ENCODE measurements at regions not wholly inside any gene's neighbourhood (a gene's known extent, or its start where the extent isn't known, plus 50 kb on each side); places are given as distances from the start of the nearest gene placed in this dataset.
"Not testable (repeated sequence)": the region's sequence is repeated elsewhere in the genome, so short reads cannot be mapped to it uniquely, and the experiment has no call there.

GRCh38 chr20:50453533-50454244 lies 56.5 kb upstream of the PTPN1 start:
- DNase-seq (ENCODE audit: low read depth in 4 of 4, low spot score in 3 of 4), result no peak

GRCh38 chr20:50455245-50455644 lies 54.9 kb upstream of the PTPN1 start:
- not testable (repeated sequence) for DNase-seq (ENCODE audit: low read depth in 4 of 4, low spot score in 3 of 4)

DNA sequence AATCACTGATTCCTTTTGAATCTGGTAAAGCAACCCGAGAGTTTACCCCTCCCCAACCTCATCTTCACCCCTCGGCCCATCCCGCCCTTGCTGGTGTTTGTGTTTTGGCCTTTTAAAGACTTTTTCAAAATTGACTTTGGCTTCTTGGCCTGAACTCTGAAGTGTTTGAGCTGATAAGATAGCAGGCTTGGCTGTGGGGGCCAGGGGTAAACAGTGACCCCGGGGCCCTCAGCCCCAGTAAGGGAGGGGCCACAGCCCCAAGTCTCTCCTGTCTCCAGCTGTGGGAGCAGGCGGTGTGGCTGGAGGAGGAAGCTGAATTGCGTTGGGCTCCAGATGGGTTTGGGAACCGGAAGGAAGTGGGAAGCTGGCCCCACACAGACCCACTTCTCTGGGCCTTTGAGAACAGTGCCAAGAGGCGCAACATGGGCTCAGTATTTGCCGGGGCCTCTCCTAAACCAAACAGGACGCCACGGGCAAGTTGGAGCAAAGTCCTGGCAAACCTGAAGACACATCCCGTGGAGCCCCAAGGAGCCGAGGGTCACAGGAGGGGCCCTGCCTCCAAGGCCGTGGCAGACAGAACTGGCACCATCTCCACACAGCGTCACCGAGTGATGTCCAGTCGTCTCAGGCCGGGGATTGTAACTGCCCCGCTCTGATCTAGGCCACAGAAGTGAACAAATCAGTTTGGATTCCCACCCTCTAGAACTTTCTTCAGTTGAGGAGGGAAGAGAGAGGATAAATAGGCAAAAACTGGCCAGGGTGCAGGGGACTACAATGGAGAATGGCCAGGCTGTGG lies 54.3 kb upstream of the PTPN1 start:
- DNase-seq (ENCODE audit: low read depth in 4 of 4, low spot score in 3 of 4), result no peak

DNA sequence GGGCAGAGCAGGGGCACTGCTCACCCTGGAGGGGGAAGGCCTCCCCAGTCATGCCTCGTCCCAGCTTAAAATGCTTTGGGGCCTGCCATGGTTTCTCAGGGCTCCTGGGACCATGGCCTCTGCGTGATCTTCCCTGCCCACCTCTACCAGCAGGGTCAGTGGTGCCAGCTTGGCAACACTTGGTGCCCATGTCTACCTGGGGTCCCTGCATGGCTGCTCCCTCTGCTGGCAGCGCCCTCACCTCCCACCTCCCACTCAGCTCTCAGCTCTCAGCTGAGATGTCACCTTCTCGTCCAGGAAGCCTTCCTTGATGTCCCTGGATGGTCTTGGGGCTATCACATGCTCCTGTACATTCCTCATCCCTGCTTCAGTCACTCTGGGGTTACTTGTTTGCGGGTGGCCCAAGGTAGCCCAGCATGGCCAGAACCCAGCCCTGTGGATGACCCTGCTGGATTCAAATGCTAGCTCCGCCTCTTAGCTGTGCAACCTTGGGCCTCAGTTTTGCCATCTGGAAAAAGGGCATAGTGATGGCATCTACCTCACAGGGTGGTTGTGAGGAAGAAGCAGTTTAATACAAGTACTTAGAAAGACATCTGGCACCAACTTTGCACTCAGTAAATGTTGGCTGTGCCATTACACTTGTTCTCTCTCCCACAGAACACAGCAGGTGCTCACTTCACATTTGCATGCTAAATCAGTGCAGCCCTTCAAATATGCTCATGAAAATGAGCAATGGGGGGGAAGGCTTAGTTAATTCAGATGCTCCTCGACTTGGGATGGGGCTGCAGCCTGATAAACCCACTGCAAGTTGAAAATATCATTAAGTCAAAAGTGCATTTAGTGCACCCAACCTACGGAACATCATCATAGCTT lies 53.5 kb upstream of the PTPN1 start:
- no peak for DNase-seq (ENCODE audit: low read depth in 4 of 4, low spot score in 3 of 4)

- DNase-seq (ENCODE audit: low read depth in 4 of 4, low spot score in 3 of 4), result no peak
These were observed 50.9 kb upstream of the PTPN1 start for GRCh38 chr20:50459124-50459918.

- no peak for DNase-seq (ENCODE audit: low read depth in 4 of 4, low spot score in 3 of 4)
These were observed 50.0 kb upstream of the PTPN1 start for GRCh38 chr20:50460115-50460607.

Data from right renal pelvis (tissue), 4 donors.